WERI-Rb-1 (cell line): ENCODE measurements at regions not wholly inside any gene's neighbourhood (a gene's known extent, or its start where the extent isn't known, plus 50 kb on each side); places are given as distances from the start of the nearest gene placed in this dataset.

Experiments
- DNase-seq: peaks from one replicate; pipeline ENCODE4 v3.0.0-alpha.2; 2020
- H3K27ac ChIP-seq: fragments of 250-450 bp; sonication (Bioruptor Pico); 2 replicates; pipeline ENCODE4 v1.5.1; 2020; ENCODE audit warnings: mild to moderate bottlenecking, moderate library complexity
- H3K27me3 ChIP-seq: fragments of 250-450 bp; sonication (Bioruptor Pico); 2 replicates; pipeline ENCODE4 v1.5.1; 2021; ENCODE audit warnings: mild to moderate bottlenecking, low read depth, moderate library complexity; ENCODE audit not compliant: insufficient read depth, severe bottlenecking
- H3K36me3 ChIP-seq: fragments of 250-450 bp; sonication (Bioruptor Pico); 2 replicates; pipeline ENCODE4 v1.5.1; 2020; ENCODE audit warnings: mild to moderate bottlenecking, moderate library complexity
- H3K4me3 ChIP-seq: 2 replicates; pipeline ENCODE4 v1.5.1; 2011; ENCODE audit warnings: low read depth, mild to moderate bottlenecking, control low read depth, low read length
- H3K9me3 ChIP-seq: fragments of 250-450 bp; sonication (Bioruptor Pico); 2 replicates; pipeline ENCODE4 v1.5.1; 2021; ENCODE audit warnings: mild to moderate bottlenecking, moderate library complexity; ENCODE audit not compliant: severe bottlenecking
- CTCF ChIP-seq: IDR thresholded peaks from 2 replicates; pipeline ENCODE4 v1.5.1; 2011; ENCODE audit warnings: low read depth, mild to moderate bottlenecking, control low read depth, inconsistent platforms, low read length

GRCh38 chr7:27375958-27376357 is 133.4 kb downstream of the EVX1 start:
- no peaks in the 10 kb centered on the region for H3K9me3 ChIP-seq
- no peak for TF ChIP-seq CTCF
- H3K27ac ChIP-seq: no peak overlapping the region
- no peak for DNase-seq
- H3K27me3 ChIP-seq: peaks cover 60% of the 10 kb centered on the region
- no peak overlapping the region for H3K4me3 ChIP-seq
- H3K36me3 ChIP-seq: no peaks in the 10 kb centered on the region

- TF ChIP-seq CTCF: no peak
- peaks cover 62% of the 10 kb centered on the region for H3K27me3 ChIP-seq
- H3K36me3 ChIP-seq: no peaks in the 10 kb centered on the region
- no peak for DNase-seq
- no peaks in the 10 kb centered on the region for H3K9me3 ChIP-seq
- H3K4me3 ChIP-seq: no peak overlapping the region
- H3K27ac ChIP-seq: no peak overlapping the region
Observed at GRCh38 chr7:27377988-27378387, 135.4 kb downstream of the EVX1 start.

GRCh38 chr7:27382307-27382706 is 139.7 kb downstream of the EVX1 start:
- Histone ChIP-seq H3K4me3 (no peak overlapping the region), H3K27me3 (peaks cover 54% of the 10 kb centered on the region), H3K27ac (no peak overlapping the region), H3K9me3 (no peaks in the 10 kb centered on the region), H3K36me3 (no peaks in the 10 kb centered on the region)
- no peak for TF ChIP-seq CTCF
- no peak for DNase-seq

- Histone ChIP-seq H3K9me3 (no peaks in the 10 kb centered on the region), H3K4me3 (no peak overlapping the region), H3K27ac (no peak overlapping the region), H3K36me3 (no peaks in the 10 kb centered on the region), H3K27me3 (peaks cover 61% of the 10 kb centered on the region)
- no peak for TF ChIP-seq CTCF
- DNase-seq: no peak
Observed at GRCh38 chr7:27386581-27386980, 144.0 kb downstream of the EVX1 start.

DNA sequence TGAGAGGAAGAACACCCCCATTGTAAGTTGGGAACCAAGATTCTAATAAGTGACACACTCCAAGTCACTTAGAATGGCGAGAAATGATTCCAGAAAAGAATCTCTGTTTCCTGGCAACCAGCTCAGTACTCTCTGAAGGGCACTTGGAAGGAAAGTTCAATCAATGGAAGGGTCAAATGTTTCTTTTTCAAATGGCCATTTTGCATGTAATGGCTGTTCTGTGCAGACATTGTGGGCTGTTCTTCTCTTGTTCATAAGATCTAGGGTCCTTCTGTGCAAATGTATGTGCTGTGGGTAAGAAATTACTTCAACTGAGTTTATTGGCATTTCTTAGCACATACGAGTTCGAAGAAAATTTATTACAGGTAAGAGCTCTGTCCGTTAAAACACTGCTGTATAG is 145.3 kb downstream of the EVX1 start:
- Histone ChIP-seq H3K27ac (no peak overlapping the region), H3K27me3 (peaks cover 56% of the 10 kb centered on the region), H3K4me3 (no peak overlapping the region), H3K9me3 (no peaks in the 10 kb centered on the region), H3K36me3 (no peaks in the 10 kb centered on the region)
- DNase-seq: no peak
- TF ChIP-seq CTCF: no peak

GRCh38 chr7:27388561-27388960 is 146.0 kb downstream of the EVX1 start:
- Histone ChIP-seq H3K27me3 (peaks cover 55% of the 10 kb centered on the region), H3K27ac (no peak overlapping the region), H3K36me3 (no peaks in the 10 kb centered on the region), H3K9me3 (no peaks in the 10 kb centered on the region), H3K4me3 (no peak overlapping the region)
- TF ChIP-seq CTCF: no peak
- DNase-seq: no peak
